Astrocyte of the spinal cord (primary cell): ENCODE measurements at regions not wholly inside any gene's neighbourhood (a gene's known extent, or its start where the extent isn't known, plus 50 kb on each side); places are given as distances from the start of the nearest gene placed in this dataset.

Experiments
- DNase-seq: peaks from one replicate; pipeline ENCODE4 v3.0.0; 2011; ENCODE audit warnings: low read depth, low spot score
- H3K4me3 ChIP-seq: 2 replicates; pipeline ENCODE4 v1.5.1; 2011; ENCODE audit warnings: low read depth, mild to moderate bottlenecking, low read length, moderate library complexity
- CTCF ChIP-seq: IDR thresholded peaks from 2 replicates; pipeline ENCODE4 v1.5.1; 2012; ENCODE audit warnings: low read depth, mild to moderate bottlenecking, low read length, inconsistent platforms
- in situ Hi-C: cut with HindIII; loops from 2 replicates; pipeline ENCODE4 v1.10.0; 2017; ENCODE audit warnings: low sequenced_read_pairs

- in situ Hi-C loops = no loop called here
- no peak overlapping the region for H3K4me3 ChIP-seq
- no peak for DNase-seq
- TF ChIP-seq CTCF = no peak
Observed at GRCh38 chrX:28347476-28347875, 239.8 kb upstream of the IL1RAPL1 start.

- no peak overlapping the region for H3K4me3 ChIP-seq
- DNase-seq = no peak
- in situ Hi-C loops = no loop called here
- TF ChIP-seq CTCF = no peak
Observed at GRCh38 chrX:28329156-28329555, 258.1 kb upstream of the IL1RAPL1 start.

GRCh38 chrX:28324321-28324721 is 262.9 kb upstream of the IL1RAPL1 start:
- H3K4me3 ChIP-seq = no peak overlapping the region
- in situ Hi-C loops = no loop called here
- no peak for TF ChIP-seq CTCF
- DNase-seq = no peak

GRCh38 chrX:28321286-28321685 is 266.0 kb upstream of the IL1RAPL1 start:
- H3K4me3 ChIP-seq = no peak overlapping the region
- in situ Hi-C loops = no loop called here
- TF ChIP-seq CTCF = no peak
- no peak for DNase-seq

GRCh38 chrX:28312965-28313364 is 274.3 kb upstream of the IL1RAPL1 start:
- H3K4me3 ChIP-seq = no peak overlapping the region
- in situ Hi-C loops = no loop called here
- TF ChIP-seq CTCF = no peak
- DNase-seq = peak; percentile 15

GRCh38 chrX:28312259-28312658 is 275.0 kb upstream of the IL1RAPL1 start:
- DNase-seq = no peak
- H3K4me3 ChIP-seq = no peak overlapping the region
- no peak for TF ChIP-seq CTCF
- in situ Hi-C loops = no loop called here

- no peak overlapping the region for H3K4me3 ChIP-seq
- in situ Hi-C loops = no loop called here
- TF ChIP-seq CTCF = no peak
- DNase-seq = no peak
Observed at GRCh38 chrX:28311466-28311865, 275.8 kb upstream of the IL1RAPL1 start.
